ENCODE measurements at regions not wholly inside any gene's neighbourhood (a gene's known extent, or its start where the extent isn't known, plus 50 kb on each side); places are given as distances from the start of the nearest gene placed in this dataset.

- no peak for TF ChIP-seq CTCF (IDR thresholded peaks at IDR 0.05)
- no peak for DNase-seq (ENCODE audit: low spot score)
- Mint-ChIP-seq H3K27me3 (ENCODE audit: low read depth) (peaks cover 7% of the 10 kb centered on the region), H3K27ac (ENCODE audit: unreplicated experiment) (no peak overlapping the region), H3K4me1 (ENCODE audit: low read depth) (no peaks in the 10 kb centered on the region), H3K9me3 (ENCODE audit: low read depth) (peaks cover 3% of the 10 kb centered on the region), H3K36me3 (ENCODE audit: low read depth) (no peaks in the 10 kb centered on the region), H3K4me3 (ENCODE audit: unreplicated experiment) (no peak overlapping the region)
These were observed 932.5 kb upstream of the WWC1 start for GRCh38 chr5:167358868-167359492.

- no peaks in the 10 kb centered on the region for H3K4me1 Mint-ChIP-seq (ENCODE audit: low read depth)
- TF ChIP-seq CTCF (IDR thresholded peaks at IDR 0.05) = no peak
- H3K27me3 Mint-ChIP-seq (ENCODE audit: low read depth) = peaks cover 7% of the 10 kb centered on the region
- peaks cover 14% of the 10 kb centered on the region for H3K9me3 Mint-ChIP-seq (ENCODE audit: low read depth)
- H3K27ac Mint-ChIP-seq (ENCODE audit: unreplicated experiment) = no peak overlapping the region
- no peak for DNase-seq (ENCODE audit: low spot score)
- no peaks in the 10 kb centered on the region for H3K36me3 Mint-ChIP-seq (ENCODE audit: low read depth)
- H3K4me3 Mint-ChIP-seq (ENCODE audit: unreplicated experiment) = no peak overlapping the region
These were observed 929.6 kb upstream of the WWC1 start for GRCh38 chr5:167361795-167362194.

- no peak overlapping the region for H3K27ac Mint-ChIP-seq (ENCODE audit: unreplicated experiment)
- TF ChIP-seq CTCF (IDR thresholded peaks at IDR 0.05) = no peak
These were observed 928.4 kb upstream of the WWC1 start for GRCh38 chr5:167363065-167363464.

GRCh38 chr5:167375125-167375524, 916.3 kb upstream of the WWC1 start:
- DNase-seq (ENCODE audit: low spot score) = no peak
- TF ChIP-seq CTCF (IDR thresholded peaks at IDR 0.05) = no peak
- peaks cover 23% of the 10 kb centered on the region for H3K27me3 Mint-ChIP-seq (ENCODE audit: low read depth)

More at GRCh38 chr5:167363065-167363464, 928.4 kb upstream of the WWC1 start:
- no peaks in the 10 kb centered on the region for H3K36me3 Mint-ChIP-seq (ENCODE audit: low read depth)
- H3K9me3 Mint-ChIP-seq (ENCODE audit: low read depth) = peaks cover 14% of the 10 kb centered on the region
- no peak for DNase-seq (ENCODE audit: low spot score)
- H3K4me3 Mint-ChIP-seq (ENCODE audit: unreplicated experiment) = no peak overlapping the region
- peaks cover 7% of the 10 kb centered on the region for H3K27me3 Mint-ChIP-seq (ENCODE audit: low read depth)
- no peaks in the 10 kb centered on the region for H3K4me1 Mint-ChIP-seq (ENCODE audit: low read depth)

GRCh38 chr5:167378894-167379723, 912.3 kb upstream of the WWC1 start:
- H3K4me1 Mint-ChIP-seq (ENCODE audit: low read depth) = no peaks in the 10 kb centered on the region
- H3K27me3 Mint-ChIP-seq (ENCODE audit: low read depth) = peaks cover 32% of the 10 kb centered on the region
- H3K4me3 Mint-ChIP-seq (ENCODE audit: unreplicated experiment) = no peak overlapping the region
- no peaks in the 10 kb centered on the region for H3K36me3 Mint-ChIP-seq (ENCODE audit: low read depth)
- DNase-seq (ENCODE audit: low spot score) = no peak
- H3K9me3 Mint-ChIP-seq (ENCODE audit: low read depth) = no peaks in the 10 kb centered on the region
- TF ChIP-seq CTCF (IDR thresholded peaks at IDR 0.05) = no peak
- no peak overlapping the region for H3K27ac Mint-ChIP-seq (ENCODE audit: unreplicated experiment)

More at GRCh38 chr5:167375125-167375524, 916.3 kb upstream of the WWC1 start:
- H3K9me3 Mint-ChIP-seq (ENCODE audit: low read depth) = no peaks in the 10 kb centered on the region
- no peaks in the 10 kb centered on the region for H3K4me1 Mint-ChIP-seq (ENCODE audit: low read depth)
- H3K36me3 Mint-ChIP-seq (ENCODE audit: low read depth) = no peaks in the 10 kb centered on the region
- H3K27ac Mint-ChIP-seq (ENCODE audit: unreplicated experiment) = no peak overlapping the region
- no peak overlapping the region for H3K4me3 Mint-ChIP-seq (ENCODE audit: unreplicated experiment)
